HS-27A (cell line): ENCODE measurements at regions not wholly inside any gene's neighbourhood (a gene's known extent, or its start where the extent isn't known, plus 50 kb on each side); places are given as distances from the start of the nearest gene placed in this dataset.
A peak's percentile ranks its signal among the peaks of the same experiment; 100 is the strongest.
"Not testable (repeated sequence)": the region's sequence is repeated elsewhere in the genome, so short reads cannot be mapped to it uniquely, and the experiment has no call there.

Experiments used
- DNase-seq: peaks from one replicate; pipeline ENCODE4 v3.0.0-alpha.2; 2012; ENCODE audit warnings: low read depth, missing footprints

- not testable (repeated sequence) for DNase-seq
Measured at GRCh38 chr9:42239445-42240260, 56.2 kb downstream of the SPATA31A6 start.

GRCh38 chr9:42240261-42240579 is 56.8 kb downstream of the SPATA31A6 start:
- DNase-seq: peak; percentile 62

GRCh38 chr9:42243211-42243610 is 59.8 kb downstream of the SPATA31A6 start:
- not testable (repeated sequence) for DNase-seq

GRCh38 chr9:42243822-42244221 is 60.4 kb downstream of the SPATA31A6 start:
- not testable (repeated sequence) for DNase-seq

- not testable (repeated sequence) for DNase-seq
Measured at GRCh38 chr9:42268729-42269128, 85.3 kb downstream of the SPATA31A6 start.

GRCh38 chr9:42269171-42269570 is 85.7 kb downstream of the SPATA31A6 start:
- not testable (repeated sequence) for DNase-seq

- DNase-seq: not testable (repeated sequence)
Measured at GRCh38 chr9:42273191-42273590, 89.7 kb downstream of the SPATA31A6 start.

- no peak for DNase-seq
Measured at GRCh38 chr9:42275141-42275540, 91.7 kb downstream of the SPATA31A6 start.

GRCh38 chr9:42282531-42283178 is 99.2 kb downstream of the SPATA31A6 start:
- not testable (repeated sequence) for DNase-seq

GRCh38 chr9:42283179-42283543 is 99.7 kb downstream of the SPATA31A6 start:
- DNase-seq: not testable (repeated sequence)

GRCh38 chr9:42286145-42286845 is 102.8 kb downstream of the SPATA31A6 start:
- DNase-seq: not testable (repeated sequence)

- not testable (repeated sequence) for DNase-seq
Measured at GRCh38 chr9:42288002-42288864, 104.8 kb downstream of the SPATA31A6 start.

- DNase-seq: not testable (repeated sequence)
Measured at GRCh38 chr9:42288865-42289229, 105.4 kb downstream of the SPATA31A6 start.

- DNase-seq: not testable (repeated sequence)
Measured at GRCh38 chr9:42300124-42300523, 116.7 kb downstream of the SPATA31A6 start.

- DNase-seq: not testable (repeated sequence)
Measured at GRCh38 chr9:42306625-42307024, 123.2 kb downstream of the SPATA31A6 start.

- DNase-seq: not testable (repeated sequence)
Measured at GRCh38 chr9:42307449-42307848, 124.0 kb downstream of the SPATA31A6 start.

- DNase-seq: not testable (repeated sequence)
Measured at GRCh38 chr9:42310972-42311371, 127.5 kb downstream of the SPATA31A6 start.

GRCh38 chr9:42316026-42316425 is 132.6 kb downstream of the SPATA31A6 start:
- not testable (repeated sequence) for DNase-seq

GRCh38 chr9:42317677-42318076 is 134.2 kb downstream of the SPATA31A6 start:
- not testable (repeated sequence) for DNase-seq

GRCh38 chr9:42323084-42323809 is 139.8 kb downstream of the SPATA31A6 start:
- not testable (repeated sequence) for DNase-seq

GRCh38 chr9:42325142-42325541 is 141.7 kb downstream of the SPATA31A6 start:
- DNase-seq: not testable (repeated sequence)
